ENCODE measurements at regions not wholly inside any gene's neighbourhood (a gene's known extent, or its start where the extent isn't known, plus 50 kb on each side); places are given as distances from the start of the nearest gene placed in this dataset.

- DNase-seq (ENCODE audit: low spot score), result no peak
- ATAC-seq, result no peak
- intact Hi-C loops (cut with DNase I), result no loop called here
Observed at GRCh38 chr4:23235628-23236390, 543.1 kb downstream of the GBA3 start.

- intact Hi-C loops (cut with DNase I), result no loop called here
- ATAC-seq (no peak), DNase-seq (ENCODE audit: low spot score) (no peak)
Observed at GRCh38 chr4:23234716-23235115, 542.0 kb downstream of the GBA3 start.

- no peak for ATAC-seq
- DNase-seq (ENCODE audit: low spot score), result no peak
- intact Hi-C loops (cut with DNase I), result no loop called here
Observed at GRCh38 chr4:23234018-23234417, 541.3 kb downstream of the GBA3 start.

- ATAC-seq (no peak), DNase-seq (ENCODE audit: low spot score) (no peak)
- intact Hi-C loops (cut with DNase I), result no loop called here
Observed at GRCh38 chr4:23233596-23233995, 540.9 kb downstream of the GBA3 start.

GRCh38 chr4:23232987-23233386 is 540.2 kb downstream of the GBA3 start:
- intact Hi-C loops (cut with DNase I), result no loop called here
- DNase-seq (ENCODE audit: low spot score), result no peak
- no peak for ATAC-seq

GRCh38 chr4:23225564-23225963 is 532.8 kb downstream of the GBA3 start:
- intact Hi-C loops (cut with DNase I), result no loop called here
- ATAC-seq, result no peak
- no peak for DNase-seq (ENCODE audit: low spot score)

- DNase-seq (ENCODE audit: low spot score) (no peak), ATAC-seq (no peak)
- intact Hi-C loops (cut with DNase I), result no loop called here
Observed at GRCh38 chr4:23224684-23225420, 532.1 kb downstream of the GBA3 start.

GRCh38 chr4:23220911-23221310 is 528.2 kb downstream of the GBA3 start:
- no peak for ATAC-seq
- intact Hi-C loops (cut with DNase I), result no loop called here

GRCh38 chr4:23219779-23220408 is 527.2 kb downstream of the GBA3 start:
- intact Hi-C loops (cut with DNase I), result no loop called here
- no peak for ATAC-seq

More at GRCh38 chr4:23220911-23221310, 528.2 kb downstream of the GBA3 start:
- no peak for DNase-seq (ENCODE audit: low spot score)

GRCh38 chr4:23213198-23213597 is 520.5 kb downstream of the GBA3 start:
- no peak for DNase-seq (ENCODE audit: low spot score)
- intact Hi-C loops (cut with DNase I), result no loop called here
- ATAC-seq, result no peak

More at GRCh38 chr4:23219779-23220408, 527.2 kb downstream of the GBA3 start:
- no peak for DNase-seq (ENCODE audit: low spot score)

GRCh38 chr4:23212558-23212957 is 519.8 kb downstream of the GBA3 start:
- ATAC-seq (no peak), DNase-seq (ENCODE audit: low spot score) (no peak)
- intact Hi-C loops (cut with DNase I), result no loop called here

- no peak for ATAC-seq
- DNase-seq (ENCODE audit: low spot score), result no peak
- intact Hi-C loops (cut with DNase I), result no loop called here
Observed at GRCh38 chr4:23207059-23207458, 514.3 kb downstream of the GBA3 start.

- DNase-seq (ENCODE audit: low spot score) (no peak), ATAC-seq (no peak)
- intact Hi-C loops (cut with DNase I), result no loop called here
Observed at GRCh38 chr4:23202712-23203247, 510.0 kb downstream of the GBA3 start.

GRCh38 chr4:23194751-23195150 is 502.0 kb downstream of the GBA3 start:
- DNase-seq (ENCODE audit: low spot score) (no peak), ATAC-seq (no peak)
- intact Hi-C loops (cut with DNase I), result no loop called here

- no peak for DNase-seq (ENCODE audit: low spot score)
- intact Hi-C loops (cut with DNase I), result no loop called here
Observed at GRCh38 chr4:23174179-23174578, 481.4 kb downstream of the GBA3 start.

GRCh38 chr4:23171976-23172375 is 479.2 kb downstream of the GBA3 start:
- ATAC-seq (no peak), DNase-seq (ENCODE audit: low spot score) (no peak)
- intact Hi-C loops (cut with DNase I), result no loop called here

More at GRCh38 chr4:23174179-23174578, 481.4 kb downstream of the GBA3 start:
- no peak for ATAC-seq

GRCh38 chr4:23169608-23170311 is 477.0 kb downstream of the GBA3 start:
- intact Hi-C loops (cut with DNase I), result no loop called here
- no peak for DNase-seq (ENCODE audit: low spot score)
- no peak for ATAC-seq

GRCh38 chr4:23166919-23167318 is 474.2 kb downstream of the GBA3 start:
- intact Hi-C loops (cut with DNase I), result no loop called here
- ATAC-seq (no peak), DNase-seq (ENCODE audit: low spot score) (no peak)

- ATAC-seq, result no peak
Observed at GRCh38 chr4:23166407-23166806, 473.7 kb downstream of the GBA3 start.

More at GRCh38 chr4:23166407-23166806, 473.7 kb downstream of the GBA3 start:
- intact Hi-C loops (cut with DNase I), result no loop called here
- DNase-seq (ENCODE audit: low spot score), result no peak

All from sciatic nerve (tissue), 2 donors.